ENCODE measurements at regions not wholly inside any gene's neighbourhood (a gene's known extent, or its start where the extent isn't known, plus 50 kb on each side); places are given as distances from the start of the nearest gene placed in this dataset.

- no peak overlapping the region for H3K4me3 Mint-ChIP-seq
- no peaks in the 10 kb centered on the region for H3K4me1 Mint-ChIP-seq
- H3K79me2 ChIP-seq (ENCODE audit: insufficient read depth, low read length) = no peaks in the 10 kb centered on the region
- no peaks in the 10 kb centered on the region for H3K36me3 ChIP-seq (replicated peaks in 1 of 2; ENCODE audit: control insufficient read depth in 1 of 2, insufficient read depth in 2 of 2, low read length in 2 of 2)
- no peaks in the 10 kb centered on the region for H3K27me3 Mint-ChIP-seq (ENCODE audit: low read depth in 3 of 3)
- no peak overlapping the region for H3K27ac Mint-ChIP-seq
- TF ChIP-seq, protein P1, sequence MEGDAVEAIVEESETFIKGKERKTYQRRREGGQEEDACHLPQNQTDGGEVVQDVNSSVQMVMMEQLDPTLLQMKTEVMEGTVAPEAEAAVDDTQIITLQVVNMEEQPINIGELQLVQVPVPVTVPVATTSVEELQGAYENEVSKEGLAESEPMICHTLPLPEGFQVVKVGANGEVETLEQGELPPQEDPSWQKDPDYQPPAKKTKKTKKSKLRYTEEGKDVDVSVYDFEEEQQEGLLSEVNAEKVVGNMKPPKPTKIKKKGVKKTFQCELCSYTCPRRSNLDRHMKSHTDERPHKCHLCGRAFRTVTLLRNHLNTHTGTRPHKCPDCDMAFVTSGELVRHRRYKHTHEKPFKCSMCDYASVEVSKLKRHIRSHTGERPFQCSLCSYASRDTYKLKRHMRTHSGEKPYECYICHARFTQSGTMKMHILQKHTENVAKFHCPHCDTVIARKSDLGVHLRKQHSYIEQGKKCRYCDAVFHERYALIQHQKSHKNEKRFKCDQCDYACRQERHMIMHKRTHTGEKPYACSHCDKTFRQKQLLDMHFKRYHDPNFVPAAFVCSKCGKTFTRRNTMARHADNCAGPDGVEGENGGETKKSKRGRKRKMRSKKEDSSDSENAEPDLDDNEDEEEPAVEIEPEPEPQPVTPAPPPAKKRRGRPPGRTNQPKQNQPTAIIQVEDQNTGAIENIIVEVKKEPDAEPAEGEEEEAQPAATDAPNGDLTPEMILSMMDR (IDR thresholded peaks at IDR 0.05) = no peak
- no peak overlapping the region for H2AFZ ChIP-seq (ENCODE audit: insufficient read depth, low read depth, low read length, poor library complexity, severe bottlenecking)
- H3K27ac ChIP-seq (ENCODE audit: low read depth in 1 of 2, low read length in 2 of 2) = no peak overlapping the region
- intact Hi-C loops (cut with micrococcal nuclease) = no loop called here
- DNase-seq = no peak
- H3K9me3 ChIP-seq (replicated peaks in 1 of 2; ENCODE audit: control insufficient read depth in 1 of 2, insufficient read depth in 1 of 2, low read length in 2 of 2) = no peaks in the 10 kb centered on the region
- no CpG with 5 or more reads among the region's 1 CpG for WGBS (ENCODE audit: insufficient coverage)
- H3K27me3 ChIP-seq (ENCODE audit: control insufficient read depth in 2 of 2, insufficient read depth in 2 of 2, low read length in 2 of 2) = no peaks in the 10 kb centered on the region
- peaks cover 0 to 3% (median 2%) of the 10 kb centered on the region in 7 donors for H3K9me3 Mint-ChIP-seq
- H3K9ac ChIP-seq (ENCODE audit: insufficient read depth, low read length, poor library complexity, severe bottlenecking) = no peak overlapping the region
- H3K36me3 Mint-ChIP-seq = no peaks in the 10 kb centered on the region
- H3K4me2 ChIP-seq (replicated peaks; ENCODE audit: extremely low read depth, low read length, poor library complexity, severe bottlenecking) = no peak overlapping the region
- H3K4me1 ChIP-seq (ENCODE audit: control insufficient read depth in 1 of 2, insufficient read depth in 2 of 2, low read length in 2 of 2) = no peaks in the 10 kb centered on the region
- H3K4me3 ChIP-seq (replicated peaks in 1 of 3; ENCODE audit: low read depth in 2 of 3, low read length in 3 of 3) = no peak overlapping the region
- H4K20me1 ChIP-seq (ENCODE audit: insufficient read depth, low read length) = no peaks in the 10 kb centered on the region
These were observed 538.5 kb upstream of the DCC start for GRCh38 chr18:51801514-51801913.

DNA sequence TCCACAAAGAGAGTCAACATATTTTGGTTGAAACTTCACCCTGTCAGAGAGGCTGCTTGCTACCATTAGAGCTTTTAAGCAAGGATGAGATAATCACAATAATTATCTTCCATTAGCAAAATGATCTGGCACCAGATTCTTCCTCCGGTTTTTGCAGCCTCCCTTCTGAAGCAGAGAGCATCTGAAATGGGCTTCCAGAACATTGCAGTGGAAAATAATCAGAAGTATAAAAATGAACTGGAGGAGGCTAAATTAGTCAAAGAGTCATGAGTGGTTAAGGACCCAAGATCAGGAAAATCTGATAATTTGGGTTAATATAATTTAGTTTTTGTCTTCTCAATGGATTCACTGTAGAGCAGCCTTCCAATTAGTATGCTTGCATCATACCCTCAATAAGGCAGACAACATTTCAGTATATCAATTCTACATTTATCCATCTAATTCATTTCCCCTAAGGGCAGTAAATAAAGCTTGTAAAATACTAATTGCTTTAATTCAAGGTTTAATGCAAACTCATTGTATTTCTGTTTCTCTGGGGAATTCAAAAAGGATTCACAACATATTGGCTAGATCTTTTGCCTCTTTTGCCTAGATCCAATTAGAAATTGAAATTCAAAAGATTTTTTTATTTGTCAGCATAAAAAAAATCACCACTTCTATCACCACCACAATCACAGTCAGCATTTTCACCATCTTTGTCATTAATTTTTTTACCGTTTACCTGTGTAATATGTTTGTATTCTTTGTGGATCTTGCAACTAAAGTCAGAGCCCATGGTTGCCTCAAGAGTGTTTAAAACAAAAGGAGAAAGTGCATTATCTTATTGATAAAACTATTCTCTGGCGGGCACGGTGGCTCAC, 537.2 kb upstream of the DCC start:
- intact Hi-C loops (cut with micrococcal nuclease) = no loop called here
- no peaks in the 10 kb centered on the region for H3K27me3 ChIP-seq (ENCODE audit: control insufficient read depth in 2 of 2, insufficient read depth in 2 of 2, low read length in 2 of 2)
- peaks cover 0 to 3% (median 2%) of the 10 kb centered on the region in 7 donors for H3K9me3 Mint-ChIP-seq
- no peak overlapping the region for H3K27ac Mint-ChIP-seq
- no peaks in the 10 kb centered on the region for H3K4me1 Mint-ChIP-seq
- H2AFZ ChIP-seq (ENCODE audit: insufficient read depth, low read depth, low read length, poor library complexity, severe bottlenecking) = no peak overlapping the region
- no peak for DNase-seq
- no peak overlapping the region for H3K4me3 ChIP-seq (replicated peaks in 1 of 3; ENCODE audit: low read depth in 2 of 3, low read length in 3 of 3)
- no peak overlapping the region for H3K4me3 Mint-ChIP-seq
- no CpG with 5 or more reads among the region's 4 CpGs for WGBS (ENCODE audit: insufficient coverage)
- TF ChIP-seq, protein P1 (IDR thresholded peaks at IDR 0.05) = no peak
- H3K4me1 ChIP-seq (ENCODE audit: control insufficient read depth in 1 of 2, insufficient read depth in 2 of 2, low read length in 2 of 2) = no peaks in the 10 kb centered on the region
- H3K9ac ChIP-seq (ENCODE audit: insufficient read depth, low read length, poor library complexity, severe bottlenecking) = no peak overlapping the region
- H3K36me3 ChIP-seq (replicated peaks in 1 of 2; ENCODE audit: control insufficient read depth in 1 of 2, insufficient read depth in 2 of 2, low read length in 2 of 2) = no peaks in the 10 kb centered on the region
- no peak overlapping the region for H3K27ac ChIP-seq (ENCODE audit: low read depth in 1 of 2, low read length in 2 of 2)
- H3K4me2 ChIP-seq (replicated peaks; ENCODE audit: extremely low read depth, low read length, poor library complexity, severe bottlenecking) = no peak overlapping the region
- H3K9me3 ChIP-seq (replicated peaks in 1 of 2; ENCODE audit: control insufficient read depth in 1 of 2, insufficient read depth in 1 of 2, low read length in 2 of 2) = no peaks in the 10 kb centered on the region
- no peaks in the 10 kb centered on the region for H3K36me3 Mint-ChIP-seq
- H4K20me1 ChIP-seq (ENCODE audit: insufficient read depth, low read length) = no peaks in the 10 kb centered on the region
- H3K79me2 ChIP-seq (ENCODE audit: insufficient read depth, low read length) = no peaks in the 10 kb centered on the region
- no peaks in the 10 kb centered on the region for H3K27me3 Mint-ChIP-seq (ENCODE audit: low read depth in 3 of 3)

All from CD14-positive monocyte (primary cell).